ENCODE measurements at regions not wholly inside any gene's neighbourhood (a gene's known extent, or its start where the extent isn't known, plus 50 kb on each side); places are given as distances from the start of the nearest gene placed in this dataset.
"Not testable (repeated sequence)": the region's sequence is repeated elsewhere in the genome, so short reads cannot be mapped to it uniquely, and the experiment has no call there.

GRCh38 chr3:177338697-177339219, 141.5 kb upstream of the TBL1XR1 start:
- DNase-seq (ENCODE audit: low spot score): no peak

GRCh38 chr3:177339220-177339703, 142.0 kb upstream of the TBL1XR1 start:
- DNase-seq (ENCODE audit: low spot score): not testable (repeated sequence)

- no peak for DNase-seq (ENCODE audit: low spot score)
Observed at GRCh38 chr3:177340243-177340830, 143.1 kb upstream of the TBL1XR1 start.

GRCh38 chr3:177341736-177342419, 144.6 kb upstream of the TBL1XR1 start:
- DNase-seq (ENCODE audit: low spot score): no peak

GRCh38 chr3:177343122-177343625, 145.9 kb upstream of the TBL1XR1 start:
- DNase-seq (ENCODE audit: low spot score): no peak

GRCh38 chr3:177345049-177345972, 148.0 kb upstream of the TBL1XR1 start:
- no peak for DNase-seq (ENCODE audit: low spot score)

- DNase-seq (ENCODE audit: low spot score): no peak
Observed at GRCh38 chr3:177345973-177346503, 148.8 kb upstream of the TBL1XR1 start.

GRCh38 chr3:177346878-177347277, 149.6 kb upstream of the TBL1XR1 start:
- DNase-seq (ENCODE audit: low spot score): no peak

- DNase-seq (ENCODE audit: low spot score): no peak
Observed at GRCh38 chr3:177347611-177348010, 150.3 kb upstream of the TBL1XR1 start.

- no peak for DNase-seq (ENCODE audit: low spot score)
Observed at GRCh38 chr3:177348974-177349373, 151.7 kb upstream of the TBL1XR1 start.

GRCh38 chr3:177349384-177349783, 152.1 kb upstream of the TBL1XR1 start:
- no peak for DNase-seq (ENCODE audit: low spot score)

- DNase-seq (ENCODE audit: low spot score): no peak
Observed at GRCh38 chr3:177350121-177350520, 152.8 kb upstream of the TBL1XR1 start.

- DNase-seq (ENCODE audit: low spot score): no peak
Observed at GRCh38 chr3:177351206-177351605, 153.9 kb upstream of the TBL1XR1 start.

GRCh38 chr3:177351757-177352158, 154.5 kb upstream of the TBL1XR1 start:
- DNase-seq (ENCODE audit: low spot score): no peak

- no peak for DNase-seq (ENCODE audit: low spot score)
Observed at GRCh38 chr3:177352424-177352823, 155.1 kb upstream of the TBL1XR1 start.

GRCh38 chr3:177353140-177353539, 155.9 kb upstream of the TBL1XR1 start:
- no peak for DNase-seq (ENCODE audit: low spot score)

- DNase-seq (ENCODE audit: low spot score): not testable (repeated sequence)
Observed at GRCh38 chr3:177353879-177354278, 156.6 kb upstream of the TBL1XR1 start.

GRCh38 chr3:177354466-177354865, 157.2 kb upstream of the TBL1XR1 start:
- DNase-seq (ENCODE audit: low spot score): no peak

- no peak for DNase-seq (ENCODE audit: low spot score)
Observed at GRCh38 chr3:177356113-177356512, 158.8 kb upstream of the TBL1XR1 start.

- no peak for DNase-seq (ENCODE audit: low spot score)
Observed at GRCh38 chr3:177356952-177357351, 159.7 kb upstream of the TBL1XR1 start.

- DNase-seq (ENCODE audit: low spot score): peak; percentile 78
Observed at GRCh38 chr3:177357352-177358090, 160.2 kb upstream of the TBL1XR1 start.
